HG02798 (cell line): ENCODE measurements at regions not wholly inside any gene's neighbourhood (a gene's known extent, or its start where the extent isn't known, plus 50 kb on each side); places are given as distances from the start of the nearest gene placed in this dataset.
"Not testable (repeated sequence)": the region's sequence is repeated elsewhere in the genome, so short reads cannot be mapped to it uniquely, and the experiment has no call there.

Experiments used
- ATAC-seq: cut with Tn5 transposase; IDR thresholded peaks from one replicate; pipeline ENCODE4 v1.9.1; 2021; ENCODE audit warnings: mild to moderate bottlenecking; ENCODE audit not compliant: unreplicated experiment, poor library complexity

DNA sequence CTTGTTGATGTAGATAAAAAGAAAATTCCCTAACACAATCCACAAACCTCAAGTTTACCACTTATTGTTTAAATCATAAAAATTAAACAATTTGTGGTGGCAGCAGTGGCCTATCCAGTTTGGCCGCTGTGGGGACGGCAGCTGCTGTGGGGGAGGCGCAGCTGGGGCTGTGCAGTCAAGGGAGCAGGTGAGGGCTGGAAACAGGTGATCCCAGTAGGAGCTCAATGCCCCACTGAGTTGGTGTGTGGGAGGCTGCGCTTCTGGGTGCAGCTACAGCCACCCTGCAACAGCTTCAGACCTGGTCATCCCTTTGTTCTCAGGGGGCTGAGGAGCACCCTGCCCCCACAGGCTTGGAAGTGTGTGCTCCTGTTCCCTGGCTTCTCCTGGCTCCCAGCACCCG lies 266.0 kb upstream of the FSIP2 start:
- no peak for ATAC-seq

DNA sequence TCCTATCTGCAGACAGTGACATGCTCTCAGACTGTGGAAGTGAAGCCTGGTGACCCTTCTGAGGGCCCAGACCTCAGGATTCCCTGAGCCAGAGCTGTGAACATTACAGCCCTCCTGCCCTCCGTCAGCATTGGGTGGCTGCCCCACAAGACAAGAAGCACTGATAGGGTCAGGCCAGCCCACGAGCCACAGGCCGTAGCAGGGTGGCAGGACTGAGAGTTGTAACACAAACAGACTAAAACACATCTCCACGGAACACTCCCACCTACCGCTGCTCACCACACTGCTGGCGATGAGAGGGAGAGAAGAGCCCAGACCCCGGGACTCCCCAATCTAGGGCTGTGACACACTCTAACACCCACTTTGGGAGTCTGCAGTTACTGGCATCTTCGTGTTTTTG lies 264.8 kb upstream of the FSIP2 start:
- ATAC-seq = no peak

DNA sequence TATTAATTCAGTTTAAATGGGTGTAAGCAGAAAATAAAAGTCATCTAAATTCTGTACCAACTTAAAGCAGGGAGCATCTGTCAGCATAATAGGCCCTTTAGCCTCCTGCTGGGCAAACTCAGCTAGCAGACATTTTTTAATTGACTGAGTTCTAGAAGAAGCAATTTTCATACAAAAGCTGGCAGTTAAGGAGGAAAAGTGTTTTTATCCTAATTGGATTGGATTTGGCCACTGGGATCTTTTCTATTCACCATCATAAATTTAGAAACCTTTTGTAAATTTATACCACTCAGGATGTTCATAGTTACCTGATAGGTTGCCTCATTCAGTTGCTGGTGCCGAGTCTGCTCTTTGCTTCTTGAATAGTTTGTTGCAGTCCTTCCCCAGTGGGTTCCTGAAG lies 262.7 kb upstream of the FSIP2 start:
- no peak for ATAC-seq

DNA sequence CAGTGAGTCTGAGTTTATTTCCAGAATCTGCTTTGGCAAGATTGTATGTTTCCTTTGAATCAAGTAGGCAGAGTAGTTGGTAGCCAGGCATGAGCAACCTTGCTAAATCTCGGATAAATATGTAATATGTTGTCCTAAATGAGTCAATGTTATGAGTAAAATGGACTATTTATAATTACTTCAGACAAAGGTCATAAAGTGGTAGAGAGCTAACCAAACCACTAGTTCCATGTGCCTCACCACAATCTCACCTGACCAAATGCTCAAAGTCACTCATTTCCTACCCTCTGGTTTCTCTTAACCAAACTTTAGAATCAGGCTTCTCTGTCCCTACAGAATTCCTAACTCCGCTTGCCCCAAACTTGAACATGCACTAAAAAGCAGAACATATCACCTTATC lies 261.2 kb upstream of the FSIP2 start:
- no peak for ATAC-seq

DNA sequence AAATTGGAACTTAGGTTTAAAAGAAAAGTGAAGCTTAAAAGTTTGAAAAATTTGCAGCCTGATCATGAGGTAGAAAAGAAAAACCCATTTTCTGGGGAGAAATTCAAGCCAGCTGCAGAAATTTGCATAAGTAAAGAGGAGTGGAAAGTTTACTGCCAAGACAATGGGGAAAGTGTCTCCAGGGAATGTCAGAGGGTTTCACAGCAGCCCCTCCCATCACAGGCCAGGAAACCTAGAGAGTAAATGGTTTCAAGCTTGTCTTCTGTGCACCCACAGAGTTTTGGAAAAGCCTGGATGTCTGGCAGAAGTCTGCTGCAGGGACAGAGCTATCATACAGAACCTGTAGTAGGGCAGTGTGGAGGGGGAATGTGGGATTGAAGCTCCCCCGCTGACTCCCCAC lies 254.0 kb upstream of the FSIP2 start:
- no peak for ATAC-seq

DNA sequence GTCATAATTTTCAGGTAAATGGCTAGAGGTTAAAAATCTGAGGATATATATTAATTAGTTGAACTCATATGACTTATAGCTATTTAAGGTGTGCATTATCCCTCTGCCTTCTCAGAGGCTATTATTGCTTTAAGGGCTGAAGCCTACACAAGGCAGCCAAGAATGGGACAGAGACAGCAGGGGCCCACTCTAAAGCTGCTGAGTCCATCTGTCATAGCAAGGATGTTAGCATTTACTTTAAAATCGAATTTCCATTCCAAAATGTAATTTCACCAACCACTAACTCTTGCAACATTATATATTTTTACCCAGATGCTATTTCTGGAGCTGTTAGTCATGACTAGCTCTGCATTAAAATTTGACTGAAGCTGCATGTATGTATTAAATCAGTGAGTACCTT lies 236.3 kb upstream of the FSIP2 start:
- ATAC-seq = no peak

DNA sequence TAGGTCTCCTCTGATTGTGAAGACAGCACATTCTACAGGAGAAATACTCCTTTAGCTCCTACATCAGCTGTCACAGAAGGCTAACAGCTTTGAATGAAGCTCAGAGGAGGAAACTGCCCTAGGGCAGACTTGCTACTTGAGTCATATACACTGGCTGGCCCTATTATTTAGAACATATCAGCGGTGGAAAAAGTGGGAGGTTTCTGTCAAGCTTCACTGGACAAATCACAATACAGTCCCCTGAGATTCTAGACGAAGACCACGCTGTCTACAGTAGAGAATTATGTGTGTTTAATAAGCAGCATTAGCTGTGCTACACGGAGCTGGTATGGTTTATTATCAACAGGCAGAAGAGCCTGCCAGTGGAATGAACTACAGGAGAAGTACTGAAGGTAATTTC lies 230.9 kb upstream of the FSIP2 start:
- ATAC-seq = no peak

DNA sequence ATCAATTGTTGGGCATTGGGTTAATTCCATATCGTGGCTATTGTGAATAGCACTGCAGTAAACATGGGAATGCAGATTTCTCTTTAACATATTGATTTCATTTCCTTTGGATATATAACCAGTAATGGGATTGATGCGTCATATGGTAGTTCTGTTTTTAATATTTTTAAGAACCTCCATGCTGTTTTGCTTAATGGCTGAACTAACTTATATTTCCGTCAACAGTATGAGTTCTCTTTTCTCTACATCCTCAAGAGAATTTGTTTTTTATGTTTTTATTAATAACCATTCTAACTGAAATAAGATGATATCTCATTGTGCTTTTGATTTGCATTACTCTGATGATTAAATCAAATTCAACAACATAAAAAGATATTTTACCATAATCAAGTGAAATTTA lies 228.5 kb upstream of the FSIP2 start:
- ATAC-seq = no peak

DNA sequence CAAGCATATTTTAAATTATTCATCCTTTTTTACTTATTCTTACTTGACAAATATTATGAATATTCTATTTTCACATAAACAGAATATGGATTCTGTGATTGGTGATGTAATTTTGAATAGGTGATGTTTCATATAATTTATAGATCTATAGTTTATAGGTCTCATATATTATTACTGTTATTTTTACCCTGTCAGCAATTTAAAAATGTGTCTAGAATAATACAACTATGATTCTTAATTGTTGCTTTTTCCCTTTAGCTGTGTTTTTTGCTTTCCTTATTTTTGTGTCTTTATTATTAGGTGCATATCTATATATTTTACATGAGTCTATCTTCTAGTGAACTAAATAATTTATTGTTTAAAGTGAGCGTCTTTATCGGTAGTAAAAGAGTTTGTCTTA lies 226.7 kb upstream of the FSIP2 start:
- no peak for ATAC-seq

DNA sequence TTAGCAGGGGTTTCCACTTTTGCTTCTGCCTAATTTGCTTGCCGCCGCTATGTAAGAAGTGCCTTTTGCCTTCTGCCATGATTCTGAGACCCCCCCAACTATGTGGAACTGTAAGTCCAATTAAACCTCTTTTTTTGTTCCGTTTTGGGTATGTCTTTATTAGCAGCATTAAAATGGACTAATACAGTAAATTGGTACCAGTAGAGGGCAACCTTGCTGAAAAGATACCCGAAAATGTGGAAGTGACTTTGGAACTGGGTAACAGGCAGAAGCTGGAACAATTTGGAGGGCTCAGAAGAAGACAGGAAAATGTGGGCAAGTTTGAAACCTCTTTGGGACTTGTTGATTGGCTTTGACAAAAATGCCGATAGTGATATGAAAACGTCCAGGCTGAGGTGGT lies 216.1 kb upstream of the FSIP2 start:
- ATAC-seq = no peak

DNA sequence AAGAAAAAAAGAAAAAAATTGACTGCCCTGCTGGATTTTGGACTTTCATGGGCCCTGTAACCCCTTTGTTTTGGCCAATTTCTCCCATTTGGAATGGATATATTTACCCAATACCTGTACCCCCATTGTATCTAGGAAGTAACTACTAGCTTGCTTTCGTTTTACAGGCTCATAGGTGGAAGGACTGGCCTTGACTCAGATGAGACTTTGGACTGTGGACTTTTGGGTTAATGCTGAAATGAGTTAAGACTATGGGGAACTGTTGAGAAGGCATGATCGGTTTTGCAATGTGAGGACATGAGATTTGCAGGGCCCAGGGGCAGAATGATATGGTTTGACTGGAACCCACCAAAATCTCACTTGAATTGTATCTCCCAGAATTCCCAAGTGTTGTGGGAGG lies 214.4 kb upstream of the FSIP2 start:
- not testable (repeated sequence) for ATAC-seq

DNA sequence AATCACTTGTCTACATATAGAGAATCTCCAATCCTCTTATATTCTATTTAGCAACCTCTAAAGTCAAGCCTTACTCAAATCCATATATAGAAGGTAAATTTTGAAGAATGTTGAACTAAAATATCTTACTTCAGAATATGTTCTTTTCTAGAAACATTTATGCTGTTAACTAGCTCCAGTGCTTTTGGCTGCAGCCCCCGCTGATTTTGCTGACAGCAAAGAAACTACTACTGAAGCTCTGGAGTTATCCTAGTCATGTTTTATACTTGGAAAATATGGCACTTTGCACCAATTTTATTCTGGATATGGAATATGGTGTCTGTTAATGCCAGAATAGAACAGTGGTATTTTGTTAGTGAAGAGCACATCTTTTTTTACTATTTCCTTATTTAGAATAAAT lies 212.4 kb upstream of the FSIP2 start:
- no peak for ATAC-seq

DNA sequence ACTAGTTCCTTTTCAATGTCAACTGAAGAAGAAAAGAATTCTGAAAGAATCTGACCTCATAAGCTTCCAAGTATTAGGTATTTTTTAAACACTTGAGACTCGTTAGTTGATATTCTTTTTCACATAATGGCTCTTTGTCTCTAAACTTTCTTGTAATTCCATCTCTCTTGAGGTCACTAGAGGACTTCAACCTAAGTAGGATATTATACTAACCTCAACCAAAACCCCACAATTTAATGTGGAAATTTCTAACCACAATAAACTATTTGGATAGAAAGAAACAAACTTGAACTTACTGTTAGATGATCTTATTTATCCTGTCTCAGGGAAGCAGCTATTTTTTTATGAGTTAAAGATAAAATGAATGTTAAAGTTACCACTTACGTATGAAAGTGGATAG lies 206.9 kb upstream of the FSIP2 start:
- ATAC-seq = no peak

DNA sequence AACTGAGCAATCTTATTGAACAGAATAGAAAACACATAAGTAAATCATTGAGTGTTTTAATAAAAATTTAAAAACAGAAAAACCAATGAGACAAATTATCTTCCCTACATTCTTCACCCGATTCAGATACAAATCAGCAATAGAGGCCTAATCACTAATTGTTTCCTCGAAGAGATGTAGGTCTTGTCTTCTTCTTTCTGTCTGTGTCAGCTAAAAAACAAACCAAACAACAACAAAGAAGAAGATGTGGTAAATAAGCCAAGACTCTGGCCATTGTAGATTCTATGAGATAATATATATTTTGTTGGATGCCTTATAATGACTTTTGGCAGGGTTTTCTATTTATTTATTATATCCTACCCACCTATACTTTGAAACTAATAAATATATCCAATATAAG lies 200.9 kb upstream of the FSIP2 start:
- no peak for ATAC-seq

DNA sequence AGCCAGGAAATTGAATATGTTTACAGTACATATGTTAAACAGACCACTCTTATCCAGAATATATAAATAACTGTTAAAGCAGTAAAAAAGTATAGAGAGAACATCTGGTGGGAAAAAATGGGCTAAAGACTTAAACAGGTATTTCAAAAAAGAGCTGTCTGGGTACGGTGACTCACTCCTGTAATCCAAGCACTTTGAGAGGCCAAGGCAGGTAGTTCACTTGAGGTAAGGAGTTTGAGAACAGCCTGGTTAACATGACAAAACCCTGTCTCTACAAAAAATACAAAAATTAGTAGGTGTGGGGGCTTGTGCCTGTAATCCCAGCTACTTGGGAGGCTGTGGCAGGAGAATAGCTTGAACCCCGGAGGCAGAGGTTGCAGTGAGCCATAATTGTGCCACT lies 171.4 kb upstream of the FSIP2 start:
- no peak for ATAC-seq

DNA sequence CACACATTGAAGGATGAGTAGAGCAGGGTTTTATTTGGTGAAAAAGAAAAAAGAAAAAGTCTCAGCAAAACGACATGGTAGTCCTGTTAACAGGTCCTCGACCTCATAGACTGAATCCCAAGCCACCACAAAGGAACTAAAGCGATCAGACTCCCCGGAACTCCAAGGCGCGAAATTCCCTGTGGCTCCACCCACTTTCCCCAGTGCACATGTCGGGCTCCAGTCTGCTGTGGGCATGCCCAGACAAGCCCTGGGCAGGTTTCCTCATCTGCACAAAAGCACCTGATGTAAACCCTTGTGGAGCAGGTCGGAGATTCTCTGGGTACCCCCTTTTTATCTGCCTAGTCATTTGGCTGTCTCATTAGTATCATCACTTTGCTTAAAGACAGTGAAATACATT lies 170.7 kb upstream of the FSIP2 start:
- no peak for ATAC-seq

DNA sequence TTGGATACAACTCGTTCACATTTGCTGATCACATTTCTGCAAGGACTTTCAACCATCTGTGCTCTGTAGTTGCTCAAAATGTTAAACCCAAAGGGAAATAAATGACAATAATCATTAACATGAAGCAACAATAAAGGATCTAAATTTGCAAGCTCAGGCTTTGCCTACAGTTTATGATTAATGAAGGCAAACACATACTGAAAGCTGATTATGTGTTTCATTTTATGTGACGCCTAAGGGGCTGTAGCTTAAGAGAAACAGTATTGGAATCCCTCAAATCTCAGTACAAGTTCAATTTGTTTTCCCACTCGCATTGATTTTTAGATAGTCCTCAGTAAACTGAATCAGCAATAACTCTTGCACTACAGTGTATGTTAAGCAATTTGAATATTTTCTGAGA lies 160.3 kb upstream of the FSIP2 start:
- no peak for ATAC-seq

DNA sequence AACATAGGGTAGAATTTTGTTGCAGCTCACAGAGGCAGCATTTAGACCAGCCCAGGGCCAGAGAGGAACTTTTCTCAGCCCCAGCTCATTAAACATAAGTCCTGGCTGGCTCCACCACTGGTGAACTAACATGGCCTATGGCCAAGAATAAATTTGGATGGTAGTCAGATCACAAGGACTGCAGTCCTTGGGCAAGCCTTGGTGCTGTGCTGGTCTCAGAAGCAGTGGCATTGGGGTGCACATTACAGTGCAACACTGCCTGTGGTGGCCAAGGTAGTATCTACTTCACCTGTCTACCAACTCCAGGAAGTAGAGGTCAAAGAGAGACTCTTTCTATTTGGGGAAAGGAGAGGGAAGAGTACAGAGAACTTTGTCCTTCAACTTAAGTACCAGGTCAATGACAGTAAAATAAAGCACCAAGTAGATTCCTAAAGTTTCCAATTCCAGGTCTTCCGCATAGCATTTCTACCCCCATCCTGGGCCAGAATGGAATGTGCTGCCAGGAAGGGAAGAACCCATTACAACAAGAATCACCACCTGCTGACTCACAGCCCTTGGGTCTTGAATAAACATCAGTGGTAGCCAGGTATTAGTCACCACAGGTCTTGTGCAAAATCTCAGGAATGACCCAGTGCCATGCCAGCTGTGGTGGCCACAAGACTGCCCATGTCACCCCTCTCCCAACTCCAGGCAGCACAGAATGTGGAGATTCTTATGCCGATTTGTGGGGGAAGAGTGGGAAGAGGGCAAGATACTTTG lies 155.4 kb upstream of the FSIP2 start:
- ATAC-seq = no peak

DNA sequence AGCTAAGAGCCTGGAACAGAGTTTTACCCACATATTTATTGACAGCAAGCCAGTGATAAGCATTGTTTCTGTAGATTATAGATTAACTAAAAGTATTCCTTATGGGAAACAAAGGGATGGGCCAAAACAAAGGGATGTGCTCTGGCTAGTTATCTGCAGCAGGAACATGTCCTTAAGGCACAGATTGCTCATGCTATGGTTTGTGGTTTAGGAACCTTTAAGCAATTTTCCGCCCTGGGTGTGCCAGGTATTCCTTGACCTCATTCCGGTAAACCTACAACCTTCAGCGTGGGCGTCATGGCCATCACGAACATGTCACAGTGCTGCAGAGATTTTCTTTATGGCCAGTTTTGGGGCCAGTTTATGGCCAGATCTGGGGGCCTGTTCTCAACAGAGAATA lies 153.4 kb upstream of the FSIP2 start:
- not testable (repeated sequence) for ATAC-seq

DNA sequence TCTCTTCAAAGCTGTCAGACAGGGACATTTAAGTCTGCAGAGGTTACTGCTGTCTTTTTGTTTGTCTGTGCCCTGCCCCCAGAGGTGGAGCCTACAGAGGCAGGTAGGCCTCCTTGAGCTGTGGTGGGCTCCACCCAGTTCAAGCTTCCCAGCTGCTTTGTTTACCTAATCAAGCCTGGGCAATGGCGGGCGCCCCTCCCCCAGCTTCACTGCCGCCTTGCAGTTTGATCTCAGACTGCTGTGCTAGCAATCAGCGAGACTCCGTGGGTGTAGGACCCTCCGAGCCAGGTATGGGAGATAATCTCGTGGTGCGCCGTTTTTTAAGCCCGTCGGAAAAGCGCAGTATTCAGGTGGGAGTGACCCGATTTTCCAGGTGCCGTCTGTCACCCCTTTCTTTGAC lies 147.3 kb upstream of the FSIP2 start:
- not testable (repeated sequence) for ATAC-seq

DNA sequence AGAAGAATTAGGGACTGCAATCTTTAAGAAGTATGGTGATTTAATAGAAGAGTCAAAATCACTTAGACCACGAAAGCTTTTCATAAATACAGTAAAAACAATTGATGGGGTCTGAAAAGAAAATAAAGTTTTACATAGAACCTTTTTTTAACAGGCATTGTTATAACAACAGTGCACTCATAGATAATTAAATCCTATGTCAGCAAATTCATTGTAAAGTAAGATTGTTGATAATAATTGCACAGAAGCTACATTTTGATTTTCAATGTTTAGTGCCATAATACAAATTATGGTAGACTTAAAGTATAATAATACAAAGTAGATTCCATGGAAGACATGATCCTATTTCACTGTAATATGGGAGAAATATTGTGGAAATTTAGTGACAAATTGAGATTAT lies 130.7 kb upstream of the FSIP2 start:
- no peak for ATAC-seq

DNA sequence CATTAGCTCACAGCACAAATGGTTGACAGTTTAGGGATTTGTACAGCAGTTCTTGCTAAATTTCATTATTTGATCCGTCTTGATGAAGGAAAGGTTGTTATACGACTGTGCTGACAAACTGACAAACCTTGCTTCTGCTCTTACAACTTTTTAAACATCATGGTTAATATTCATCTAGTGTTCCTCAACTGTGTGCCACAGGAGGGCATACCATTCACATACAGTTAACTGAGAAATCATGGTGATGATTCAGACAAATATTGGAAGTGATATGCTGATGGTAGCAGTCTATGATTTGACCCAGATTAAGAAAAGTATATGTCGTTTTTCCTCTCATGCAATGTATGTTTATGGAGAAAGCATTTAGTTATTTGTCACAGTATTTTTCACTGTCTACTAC lies 129.8 kb upstream of the FSIP2 start:
- ATAC-seq = no peak

DNA sequence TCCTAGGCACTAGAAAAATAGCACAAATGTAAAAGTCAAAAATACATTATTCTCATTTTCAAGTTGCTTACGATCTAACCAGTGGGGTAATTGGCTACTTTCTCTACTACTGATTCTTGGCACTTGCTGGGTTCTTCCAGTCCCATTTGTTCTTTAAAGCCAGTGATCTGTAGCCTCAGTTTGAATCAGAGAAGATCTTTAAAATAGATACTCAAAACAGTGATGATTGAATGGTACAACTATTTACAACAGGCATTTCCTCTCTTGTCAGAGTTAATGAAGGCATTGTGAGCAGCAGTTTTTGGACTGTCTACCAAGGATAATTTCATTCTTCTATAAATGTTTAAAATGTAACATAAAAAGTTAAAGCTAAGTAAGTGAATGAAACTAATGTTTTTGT lies 128.3 kb upstream of the FSIP2 start:
- no peak for ATAC-seq
